ENCODE measurements at regions not wholly inside any gene's neighbourhood (a gene's known extent, or its start where the extent isn't known, plus 50 kb on each side); places are given as distances from the start of the nearest gene placed in this dataset.

DNA sequence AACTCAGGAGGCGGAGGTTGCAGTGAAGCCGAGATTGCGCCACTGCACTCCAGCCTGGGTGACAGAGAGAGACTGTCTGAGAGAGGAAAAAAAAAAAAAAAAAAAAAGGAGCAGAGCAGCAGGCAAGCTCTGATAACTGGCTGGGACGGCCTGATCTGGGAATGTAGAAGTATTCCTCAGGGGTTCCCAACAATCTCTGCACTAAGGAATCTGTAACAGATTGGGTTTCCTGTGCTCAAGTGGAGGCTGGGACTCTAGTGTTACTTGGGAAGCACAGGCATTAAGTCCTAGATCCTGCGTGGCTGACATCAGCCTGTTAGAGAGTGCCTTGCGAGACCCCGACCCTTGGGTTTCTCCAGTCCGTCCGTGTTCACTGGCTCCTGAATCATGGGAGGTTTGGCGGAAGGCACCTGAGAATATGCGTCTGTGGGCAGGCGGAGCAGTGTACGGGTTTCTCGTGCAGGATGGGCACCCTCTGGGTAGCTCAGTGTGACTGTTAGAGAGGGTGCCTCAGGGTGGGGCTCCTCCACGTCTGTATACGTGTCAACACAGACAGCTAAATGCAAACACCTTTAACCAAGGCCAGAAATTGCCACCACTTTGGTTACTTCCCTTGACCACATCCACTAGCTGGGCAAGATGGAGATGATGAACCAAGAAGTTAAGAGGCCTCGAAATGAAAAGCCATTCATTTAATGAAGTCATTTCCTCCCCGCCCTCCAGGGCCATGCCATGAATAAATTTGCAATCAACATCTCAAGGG, 174.9 kb upstream of the RPL38 start:
- no peak for DNase-seq

DNA sequence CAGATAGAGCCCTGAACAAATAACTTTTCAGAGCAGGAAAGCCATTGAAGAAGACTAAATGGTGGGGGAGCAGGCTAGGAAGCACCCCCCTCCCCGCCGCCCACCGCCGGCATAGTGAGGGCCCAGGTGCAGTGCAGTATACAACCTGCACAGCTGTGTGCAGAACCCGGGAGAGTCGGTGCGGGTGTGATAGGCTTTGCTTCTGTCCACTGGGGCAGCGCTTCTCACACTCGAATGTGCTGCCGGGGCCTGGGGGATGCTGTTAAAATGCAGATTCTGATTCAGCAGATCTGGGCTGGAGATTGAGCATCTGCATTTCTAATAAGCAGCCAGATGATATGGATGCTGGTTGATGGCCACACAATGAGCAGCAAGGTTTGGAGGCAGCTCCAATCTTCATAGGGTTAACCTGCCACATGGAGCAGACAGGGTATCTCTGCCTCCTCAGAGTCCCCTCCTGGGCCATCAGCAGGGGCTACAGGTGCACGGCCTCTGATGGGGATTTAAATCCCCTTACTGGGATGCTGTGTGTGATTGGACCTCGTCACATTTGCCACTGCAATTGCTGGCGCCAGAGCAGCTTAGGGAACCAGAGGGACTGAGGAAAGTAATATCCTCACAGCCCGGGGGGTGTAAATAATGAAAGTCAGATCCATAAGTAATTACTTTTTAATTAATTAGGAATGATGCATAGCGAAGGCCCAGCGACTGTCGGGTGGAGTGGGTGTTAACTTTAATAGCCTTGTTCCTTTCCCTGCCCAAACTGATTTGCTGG, 172.0 kb upstream of the RPL38 start:
- no peak for DNase-seq

GRCh38 chr17:74032222-74032621, 171.3 kb upstream of the RPL38 start:
- DNase-seq: no peak

DNA sequence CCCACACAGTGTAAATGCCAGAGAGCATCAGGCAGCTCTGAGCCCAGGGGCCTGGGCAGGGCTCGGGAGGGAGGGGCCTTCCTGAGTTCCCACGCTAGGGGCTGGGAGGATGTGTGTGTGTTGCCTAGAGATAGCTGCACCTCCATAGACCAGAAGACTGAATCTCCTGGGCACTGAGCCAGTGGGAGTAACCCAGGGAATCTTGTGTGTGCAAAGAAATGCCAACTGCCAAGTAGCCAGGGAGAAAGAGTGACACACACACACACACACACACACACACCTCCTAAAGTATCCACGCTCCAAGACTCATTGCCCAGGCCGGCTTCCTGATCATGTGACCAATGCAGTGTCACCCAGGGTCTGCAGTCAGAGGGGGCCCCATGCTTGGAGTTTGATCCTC, 166.2 kb upstream of the RPL38 start:
- DNase-seq: no peak

DNA sequence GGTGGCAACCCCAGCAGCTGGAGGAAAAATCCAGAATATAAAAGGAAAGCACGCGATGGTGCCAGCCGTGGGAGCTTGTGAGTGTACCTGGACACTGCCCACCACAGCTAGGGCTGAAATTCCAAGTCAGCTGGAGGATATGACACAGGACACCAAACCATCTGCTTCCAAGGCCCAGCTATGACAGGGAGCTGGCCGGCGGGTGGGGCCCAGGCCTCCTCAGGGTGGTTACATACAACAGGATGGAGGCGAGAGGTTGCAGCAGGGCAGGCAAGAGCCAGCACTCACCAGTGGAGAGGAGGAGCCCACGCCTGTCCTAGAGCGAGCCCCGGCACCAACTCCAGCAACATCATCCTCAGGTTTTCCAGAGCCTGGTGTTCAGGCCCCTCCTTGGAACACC, 163.2 kb upstream of the RPL38 start:
- DNase-seq: no peak

DNA sequence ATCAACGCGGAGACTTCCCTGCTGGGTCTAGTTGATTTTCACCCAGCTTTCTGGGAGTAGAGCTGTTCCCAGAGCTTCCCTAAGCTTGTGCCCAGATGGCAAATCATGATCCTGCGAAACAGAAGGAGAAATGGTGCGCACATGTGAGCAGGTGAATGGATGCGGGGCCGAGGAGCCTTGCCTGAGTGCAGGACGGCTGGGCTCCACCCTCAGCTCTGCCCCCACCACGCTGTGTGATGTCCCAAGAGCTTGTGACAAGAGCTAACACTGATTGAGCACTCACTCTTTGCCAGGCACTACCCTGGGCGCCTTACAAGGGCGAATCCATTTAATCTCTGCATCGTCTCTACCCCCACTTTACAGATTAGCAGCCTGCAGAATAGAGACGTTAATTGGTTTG, 162.7 kb upstream of the RPL38 start:
- DNase-seq: no peak

GRCh38 chr17:74041869-74042640, 161.4 kb upstream of the RPL38 start:
- DNase-seq: no peak

- DNase-seq: peak; percentile 61
These were observed 160.6 kb upstream of the RPL38 start for GRCh38 chr17:74042744-74043486.

DNA sequence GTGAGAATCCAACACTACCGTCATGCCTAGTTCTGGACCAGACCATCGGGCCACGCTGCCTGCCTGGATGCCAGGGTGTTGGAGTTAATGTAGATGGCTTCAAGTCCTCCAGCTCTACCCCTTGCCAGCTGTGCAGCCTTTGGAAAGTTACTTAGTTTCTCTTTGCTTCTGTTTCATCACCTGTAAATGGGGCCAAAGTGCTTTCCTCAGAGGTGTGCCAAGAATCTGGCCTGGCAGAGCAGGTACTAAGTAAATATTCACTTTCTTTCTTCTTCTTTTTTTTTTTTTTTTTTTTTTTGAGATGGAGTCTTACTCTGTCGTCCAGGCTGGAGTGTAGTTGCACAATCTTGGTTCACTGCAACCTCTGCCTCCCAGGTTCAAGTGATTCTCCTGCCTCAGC, 159.5 kb upstream of the RPL38 start:
- DNase-seq: no peak

DNA sequence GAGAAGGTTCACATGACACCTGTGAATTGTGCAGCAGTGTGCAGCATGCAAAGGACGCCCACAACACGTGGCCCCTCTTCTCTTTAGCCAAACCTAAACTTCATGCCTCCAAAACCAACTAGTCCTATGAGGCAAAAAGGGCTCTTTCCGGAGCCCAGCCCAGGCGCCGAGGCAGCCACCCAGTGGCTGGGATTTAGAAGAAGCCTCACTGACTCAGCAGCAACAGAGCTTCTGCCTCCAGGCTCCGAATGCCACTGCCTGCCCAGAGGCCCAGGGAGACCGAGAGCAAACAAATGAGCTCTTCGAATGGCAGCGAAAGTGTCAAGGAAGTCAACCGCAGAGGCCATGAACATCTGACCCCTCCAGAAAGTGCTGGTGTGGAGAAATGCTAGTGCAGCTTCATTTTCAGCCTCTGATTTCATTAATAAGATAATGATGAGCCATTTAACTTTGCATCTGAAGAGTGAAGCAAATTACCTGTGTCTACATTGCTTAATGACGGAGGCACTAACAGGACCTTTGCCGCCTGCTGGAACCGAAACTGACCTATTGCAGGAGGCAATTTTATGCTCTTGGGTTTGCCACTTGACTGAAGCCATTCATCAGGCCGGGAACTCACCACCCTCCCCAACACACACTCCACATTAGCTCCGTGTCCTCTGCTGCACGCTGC, 157.7 kb upstream of the RPL38 start:
- no peak for DNase-seq

DNA sequence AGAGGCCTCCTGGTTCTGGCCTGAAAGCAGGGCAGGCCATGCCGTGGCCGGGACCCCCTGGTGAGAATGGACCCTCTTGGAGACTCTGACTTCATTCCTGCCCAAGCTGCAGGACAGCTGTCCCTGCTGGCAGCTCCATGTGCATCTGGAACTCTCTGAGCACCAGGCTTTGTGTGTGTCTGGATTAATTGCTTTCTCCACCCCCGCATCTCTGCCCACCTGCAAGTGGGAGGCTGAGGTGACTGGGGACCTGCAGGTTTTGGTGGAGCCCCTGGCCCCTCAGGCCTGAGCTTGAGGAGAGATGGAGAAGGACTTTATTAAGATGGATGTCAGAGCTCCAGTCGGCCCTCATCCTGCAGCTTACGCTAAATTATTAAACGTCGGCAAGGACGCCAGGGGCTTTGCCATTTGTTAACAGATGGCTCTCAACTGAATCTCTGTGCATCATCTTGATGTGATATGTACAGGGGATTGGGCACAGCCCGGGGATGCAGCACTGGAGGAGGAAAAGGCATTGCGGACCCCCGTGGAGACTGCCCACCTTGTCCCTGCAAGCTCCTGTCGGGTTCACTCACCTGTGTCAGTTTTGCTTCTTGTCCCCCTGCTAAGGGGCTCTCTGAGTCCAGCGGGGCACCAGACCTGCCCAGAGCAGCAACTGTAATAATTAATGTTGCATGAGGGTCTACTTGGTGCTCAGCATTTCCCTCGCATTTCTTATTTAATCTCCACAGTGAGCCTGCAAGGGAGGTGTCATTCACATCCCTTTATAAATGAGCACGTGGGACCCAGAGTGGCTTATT, 154.1 kb upstream of the RPL38 start:
- no peak for DNase-seq

DNA sequence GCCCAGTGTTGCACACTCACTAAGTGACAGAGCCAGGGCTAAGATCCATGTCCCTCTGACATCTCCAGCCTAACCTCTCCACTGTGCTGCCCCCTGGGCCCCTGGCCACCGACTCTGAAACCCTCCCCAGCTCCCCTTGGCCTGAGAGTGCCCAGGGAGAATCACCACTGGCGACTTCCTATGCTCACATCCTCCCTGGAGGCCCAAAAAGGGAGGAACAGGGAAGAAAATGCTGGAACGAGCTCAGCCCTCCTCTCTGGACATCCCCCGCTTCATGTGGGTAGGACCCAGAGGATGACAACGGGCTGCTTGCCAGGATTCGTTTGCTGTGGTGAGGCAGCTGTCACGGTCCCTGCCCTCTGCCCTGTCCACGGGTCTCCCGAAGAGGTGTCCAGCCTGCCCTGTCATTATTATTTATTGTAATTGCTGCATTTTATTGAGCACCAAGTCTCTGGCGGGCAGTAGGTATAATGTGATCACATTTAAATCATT, 153.5 kb upstream of the RPL38 start:
- DNase-seq: no peak

DNA sequence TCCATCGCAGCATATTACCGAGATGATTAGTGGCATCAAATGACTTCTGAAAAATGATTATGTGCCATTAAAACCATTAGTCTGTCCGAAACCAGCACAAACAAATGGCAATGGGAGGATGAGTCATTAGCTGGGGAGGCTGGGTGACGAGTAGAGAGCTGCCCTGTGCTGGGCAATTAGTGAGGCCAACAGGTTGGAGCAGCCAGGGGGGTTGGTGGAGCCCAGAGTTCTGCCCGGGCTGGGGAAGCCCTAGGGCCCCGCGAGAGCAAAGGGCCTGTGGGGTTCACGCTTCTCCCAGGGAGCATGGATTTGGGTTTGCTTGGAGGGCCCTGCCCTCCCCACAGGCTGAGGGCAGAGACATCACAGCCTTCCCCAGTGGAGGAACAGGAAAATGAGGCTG, 152.1 kb upstream of the RPL38 start:
- DNase-seq: no peak

GRCh38 chr17:74052993-74053711, 150.3 kb upstream of the RPL38 start:
- no peak for DNase-seq

DNA sequence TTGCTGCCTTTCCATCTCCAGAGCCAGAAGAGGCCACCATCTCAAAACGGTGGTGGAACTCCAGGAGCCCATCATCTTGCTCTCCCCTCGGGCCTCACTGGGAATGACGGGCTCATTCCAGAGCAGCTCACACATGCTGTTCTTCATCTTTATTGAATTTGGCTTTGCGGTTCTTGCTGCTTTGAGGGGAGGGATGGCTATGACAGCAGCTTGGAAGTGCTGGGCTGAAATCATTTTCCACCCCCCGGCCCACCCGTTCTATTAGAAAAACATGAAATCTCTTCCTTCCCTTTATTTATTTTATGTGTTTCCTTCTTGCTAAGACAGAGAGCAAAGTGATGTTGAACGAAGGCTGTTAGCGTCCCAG, 149.8 kb upstream of the RPL38 start:
- DNase-seq: no peak

DNA sequence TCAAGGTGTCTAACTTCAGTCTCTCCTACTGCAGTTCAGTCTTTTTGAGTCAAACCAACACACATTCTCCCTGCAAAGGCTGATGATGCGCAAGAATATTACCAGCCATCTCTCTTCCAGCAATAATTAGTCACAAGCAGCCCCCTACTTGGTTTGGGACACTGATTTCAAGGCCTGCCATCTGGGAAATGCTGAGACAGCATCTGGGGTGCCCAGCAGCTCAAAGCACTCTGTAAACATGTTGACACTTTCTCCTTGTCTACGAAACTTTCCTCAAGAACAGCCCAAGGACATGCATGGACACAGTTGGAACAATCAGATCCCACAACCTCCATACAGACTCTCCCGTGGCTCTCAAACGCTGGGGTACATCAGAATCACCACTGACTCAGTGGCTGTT, 149.2 kb upstream of the RPL38 start:
- DNase-seq: no peak

GRCh38 chr17:74055508-74056160, 147.8 kb upstream of the RPL38 start:
- peak; percentile 67 for DNase-seq

- no peak for DNase-seq
These were observed 143.8 kb upstream of the RPL38 start for GRCh38 chr17:74059479-74060240.

DNA sequence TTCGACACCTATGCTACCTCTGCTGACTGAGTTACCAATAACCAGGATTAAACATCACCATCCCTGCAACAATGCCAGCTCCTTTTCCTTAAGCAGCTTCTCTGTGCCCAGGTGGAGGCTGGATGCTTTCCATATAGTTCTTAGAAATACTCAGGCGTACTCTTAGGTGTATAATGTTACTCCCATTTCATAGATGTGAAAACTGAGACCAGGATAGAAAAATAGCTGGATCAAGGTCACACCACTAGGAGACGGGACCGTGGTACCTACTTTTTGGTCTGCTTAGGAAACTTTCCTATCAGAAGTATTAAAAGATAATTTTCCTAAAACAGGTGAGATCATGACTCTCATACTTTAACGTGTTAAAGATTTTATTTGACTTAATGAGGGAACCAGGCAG, 141.7 kb upstream of the RPL38 start:
- no peak for DNase-seq
